ENCODE measurements at regions not wholly inside any gene's neighbourhood (a gene's known extent, or its start where the extent isn't known, plus 50 kb on each side); places are given as distances from the start of the nearest gene placed in this dataset.
"Not testable (repeated sequence)": the region's sequence is repeated elsewhere in the genome, so short reads cannot be mapped to it uniquely, and the experiment has no call there.

- TF ChIP-seq ATF6 (CRISPR knock-in tag; IDR thresholded peaks at IDR 0.05): no peak
These were observed 210.6 kb downstream of the KCNJ2 start (continued) for GRCh38 chr17:70379945-70380344.

GRCh38 chr17:70381916-70382315 lies 212.6 kb downstream of the KCNJ2 start:
- H3K4me1 Mint-ChIP-seq; H3K4me3 Mint-ChIP-seq; CTCF ChIA-PET; DNase-seq (ENCODE audit: low spot score); H3K27ac Mint-ChIP-seq; H3K36me3 Mint-ChIP-seq; H3K9me3 Mint-ChIP-seq; ATAC-seq; POLR2A ChIA-PET; H3K27me3 Mint-ChIP-seq (ENCODE audit: low read depth): not testable (repeated sequence)

GRCh38 chr17:70388326-70388725 lies 219.0 kb downstream of the KCNJ2 start:
- no peaks in the 10 kb centered on the region for H3K9me3 Mint-ChIP-seq
- no peaks in the 10 kb centered on the region for H3K27me3 Mint-ChIP-seq (ENCODE audit: low read depth)
- H3K27ac Mint-ChIP-seq: no peak overlapping the region
- no peaks in the 10 kb centered on the region for H3K36me3 Mint-ChIP-seq
- ATAC-seq (no peak), DNase-seq (ENCODE audit: low spot score) (no peak)
- no peaks in the 10 kb centered on the region for H3K4me1 Mint-ChIP-seq
- ChIA-PET CTCF (no interaction called here), POLR2A (no interaction called here)
- H3K4me3 Mint-ChIP-seq: no peak overlapping the region
- TF ChIP-seq, protein P1, sequence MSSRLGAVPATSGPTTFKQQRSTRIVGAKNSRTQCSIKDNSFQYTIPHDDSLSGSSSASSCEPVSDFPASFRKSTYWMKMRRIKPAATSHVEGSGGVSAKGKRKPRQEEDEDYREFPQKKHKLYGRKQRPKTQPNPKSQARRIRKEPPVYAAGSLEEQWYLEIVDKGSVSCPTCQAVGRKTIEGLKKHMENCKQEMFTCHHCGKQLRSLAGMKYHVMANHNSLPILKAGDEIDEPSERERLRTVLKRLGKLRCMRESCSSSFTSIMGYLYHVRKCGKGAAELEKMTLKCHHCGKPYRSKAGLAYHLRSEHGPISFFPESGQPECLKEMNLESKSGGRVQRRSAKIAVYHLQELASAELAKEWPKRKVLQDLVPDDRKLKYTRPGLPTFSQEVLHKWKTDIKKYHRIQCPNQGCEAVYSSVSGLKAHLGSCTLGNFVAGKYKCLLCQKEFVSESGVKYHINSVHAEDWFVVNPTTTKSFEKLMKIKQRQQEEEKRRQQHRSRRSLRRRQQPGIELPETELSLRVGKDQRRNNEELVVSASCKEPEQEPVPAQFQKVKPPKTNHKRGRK (CRISPR knock-in tag; IDR thresholded peaks at IDR 0.05; ENCODE audit: borderline replicate concordance): no peak
- TF ChIP-seq, protein P2, sequence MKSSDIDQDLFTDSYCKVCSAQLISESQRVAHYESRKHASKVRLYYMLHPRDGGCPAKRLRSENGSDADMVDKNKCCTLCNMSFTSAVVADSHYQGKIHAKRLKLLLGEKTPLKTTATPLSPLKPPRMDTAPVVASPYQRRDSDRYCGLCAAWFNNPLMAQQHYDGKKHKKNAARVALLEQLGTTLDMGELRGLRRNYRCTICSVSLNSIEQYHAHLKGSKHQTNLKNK (CRISPR knock-in tag; IDR thresholded peaks at IDR 0.05): no peak
- TF ChIP-seq ZNF219 (CRISPR knock-in tag; IDR thresholded peaks at IDR 0.05; ENCODE audit: borderline replicate concordance) (no peak), SMAD4 (CRISPR knock-in tag; IDR thresholded peaks at IDR 0.05) (no peak), ZNF396 (CRISPR knock-in tag; IDR thresholded peaks at IDR 0.05; ENCODE audit: borderline replicate concordance) (no peak), ZNF263 (CRISPR knock-in tag; IDR thresholded peaks at IDR 0.05; ENCODE audit: low read depth) (no peak), OVOL2 (CRISPR knock-in tag; IDR thresholded peaks at IDR 0.05; ENCODE audit: borderline replicate concordance) (no peak), MAX (CRISPR knock-in tag; IDR thresholded peaks at IDR 0.05) (no peak), GTF2I (CRISPR knock-in tag; conservative IDR thresholded peaks at IDR 0.05) (no peak), ETV6 (CRISPR knock-in tag; IDR thresholded peaks at IDR 0.05) (no peak), GABPB1 (CRISPR knock-in tag; IDR thresholded peaks at IDR 0.05) (no peak), ZNF416 (CRISPR knock-in tag; IDR thresholded peaks at IDR 0.05) (no peak), ZBTB43 (CRISPR knock-in tag; IDR thresholded peaks at IDR 0.05) (no peak), ATF1 (CRISPR knock-in tag; IDR thresholded peaks at IDR 0.05) (no peak), JAZF1 (CRISPR knock-in tag; IDR thresholded peaks at IDR 0.05) (no peak)
- TF ChIP-seq, protein P3, sequence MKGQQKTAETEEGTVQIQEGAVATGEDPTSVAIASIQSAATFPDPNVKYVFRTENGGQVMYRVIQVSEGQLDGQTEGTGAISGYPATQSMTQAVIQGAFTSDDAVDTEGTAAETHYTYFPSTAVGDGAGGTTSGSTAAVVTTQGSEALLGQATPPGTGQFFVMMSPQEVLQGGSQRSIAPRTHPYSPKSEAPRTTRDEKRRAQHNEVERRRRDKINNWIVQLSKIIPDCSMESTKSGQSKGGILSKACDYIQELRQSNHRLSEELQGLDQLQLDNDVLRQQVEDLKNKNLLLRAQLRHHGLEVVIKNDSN (CRISPR knock-in tag; IDR thresholded peaks at IDR 0.05): no peak
- TF ChIP-seq, protein P4, sequence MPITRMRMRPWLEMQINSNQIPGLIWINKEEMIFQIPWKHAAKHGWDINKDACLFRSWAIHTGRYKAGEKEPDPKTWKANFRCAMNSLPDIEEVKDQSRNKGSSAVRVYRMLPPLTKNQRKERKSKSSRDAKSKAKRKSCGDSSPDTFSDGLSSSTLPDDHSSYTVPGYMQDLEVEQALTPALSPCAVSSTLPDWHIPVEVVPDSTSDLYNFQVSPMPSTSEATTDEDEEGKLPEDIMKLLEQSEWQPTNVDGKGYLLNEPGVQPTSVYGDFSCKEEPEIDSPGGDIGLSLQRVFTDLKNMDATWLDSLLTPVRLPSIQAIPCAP (CRISPR knock-in tag; IDR thresholded peaks at IDR 0.05): no peak

GRCh38 chr17:70389232-70389757 lies 220.0 kb downstream of the KCNJ2 start:
- ATAC-seq; H3K27ac Mint-ChIP-seq; H3K4me1 Mint-ChIP-seq; H3K27me3 Mint-ChIP-seq (ENCODE audit: low read depth); POLR2A ChIA-PET; H3K9me3 Mint-ChIP-seq; H3K36me3 Mint-ChIP-seq; DNase-seq (ENCODE audit: low spot score); CTCF ChIA-PET; H3K4me3 Mint-ChIP-seq: not testable (repeated sequence)
